Activated B cell treated with CpG ODN at 0.5 μM for 24 hours (primary cell): ENCODE measurements at regions not wholly inside any gene's neighbourhood (a gene's known extent, or its start where the extent isn't known, plus 50 kb on each side); places are given as distances from the start of the nearest gene placed in this dataset.
"Not testable (repeated sequence)": the region's sequence is repeated elsewhere in the genome, so short reads cannot be mapped to it uniquely, and the experiment has no call there.

Source experiments
- ATAC-seq: fragments of 200-7000 bp; cut with Tn5 transposase; one replicate; pipeline ENCODE4 v1.10.0; 2021; ENCODE audit warnings: low read depth, mild to moderate bottlenecking, moderate library complexity
- CTCF ChIA-PET: fragments of 350-600 bp; sonication (Branson Sonifier 250); formaldehyde crosslinking; loops from one replicate; lab custom pipeline; 2021; ENCODE audit warnings: antibody characterized with exemption; lab: Charles Lee
- POLR2A ChIA-PET: fragments of 350-600 bp; sonication (Branson Sonifier 250); formaldehyde crosslinking; loops from one replicate; lab custom pipeline; 2021; ENCODE audit warnings: antibody characterized with exemption; lab: Charles Lee
- DNase-seq: peaks from one replicate; pipeline ENCODE4 v3.0.0; 2022
- H3K27ac Mint-ChIP-seq: one replicate; pipeline ENCODE4 v1.8.0; 2020; ENCODE audit warnings: mixed read lengths
- H3K27me3 Mint-ChIP-seq: one replicate; pipeline ENCODE4 v1.8.0; 2021; ENCODE audit warnings: mixed read lengths
- H3K36me3 Mint-ChIP-seq: one replicate; pipeline ENCODE4 v1.8.0; 2021; ENCODE audit warnings: low read depth, mixed read lengths
- H3K4me1 Mint-ChIP-seq: one replicate; pipeline ENCODE4 v1.8.0; 2021; ENCODE audit warnings: mixed read lengths
- H3K4me3 Mint-ChIP-seq: one replicate; pipeline ENCODE4 v1.8.0; 2020; ENCODE audit warnings: mild to moderate bottlenecking, mixed read lengths
- H3K9me3 Mint-ChIP-seq: one replicate; pipeline ENCODE4 v1.8.0; 2020; ENCODE audit warnings: mixed read lengths
- intact Hi-C: fragments of 100-400 bp; cut with micrococcal nuclease; formaldehyde crosslinking; loops from one replicate; pipeline ENCODE4 v1.15.1; 2024
- TF ChIP-seq, protein P1 (sequence below): fragments of 200-600 bp; IDR thresholded peaks from one replicate; pipeline ENCODE4 v1.8.0; 2022; ENCODE audit warnings: antibody characterized with exemption, mild to moderate bottlenecking

DNA sequence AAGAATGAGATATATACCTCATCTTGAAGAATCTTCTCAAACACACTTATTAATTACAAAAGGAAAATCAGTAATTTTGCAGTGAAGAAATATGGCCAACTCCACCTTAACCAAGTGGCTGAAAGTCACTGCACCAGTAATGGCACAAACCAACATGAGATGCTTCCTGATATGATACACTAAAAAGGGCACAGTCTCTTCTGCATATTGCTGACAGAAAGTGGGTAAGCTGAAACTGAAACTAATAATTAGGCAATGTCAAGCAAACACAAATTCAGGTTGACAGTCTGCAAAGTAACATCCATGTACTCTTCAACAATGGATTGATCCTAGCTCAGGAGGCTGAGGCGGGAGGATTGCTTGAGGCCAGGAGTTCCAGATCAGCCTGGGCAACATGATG, 56.1 kb downstream of the ZNF22 start:
- ATAC-seq, H3K4me3 Mint-ChIP-seq, H3K4me1 Mint-ChIP-seq, CTCF ChIA-PET, DNase-seq, POLR2A ChIA-PET, intact Hi-C loops, H3K36me3 Mint-ChIP-seq, H3K27me3 Mint-ChIP-seq, H3K27ac Mint-ChIP-seq, H3K9me3 Mint-ChIP-seq: not testable (repeated sequence)

DNA sequence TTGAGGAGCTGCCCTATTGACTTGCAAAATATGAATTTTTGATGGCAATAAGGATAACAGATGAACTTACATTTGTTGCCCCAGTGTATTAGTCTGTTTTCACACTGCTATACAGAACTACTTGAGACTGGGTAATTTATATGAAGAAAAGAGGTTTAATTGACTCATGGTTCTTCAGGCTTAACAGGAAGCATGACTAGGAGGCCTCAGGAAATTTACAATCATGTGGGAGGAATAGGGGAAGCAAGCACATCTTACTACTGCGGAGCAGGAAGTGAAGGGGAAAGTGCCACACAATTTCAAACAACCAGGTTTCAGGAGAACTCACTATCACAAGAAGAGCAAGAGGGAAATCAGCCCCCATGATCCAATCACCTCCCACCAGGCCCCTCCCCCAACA, 57.9 kb downstream of the ZNF22 start:
- no peaks in the 10 kb centered on the region for H3K36me3 Mint-ChIP-seq
- ATAC-seq = no peak
- intact Hi-C loops = no loop called here
- TF ChIP-seq, protein P1, sequence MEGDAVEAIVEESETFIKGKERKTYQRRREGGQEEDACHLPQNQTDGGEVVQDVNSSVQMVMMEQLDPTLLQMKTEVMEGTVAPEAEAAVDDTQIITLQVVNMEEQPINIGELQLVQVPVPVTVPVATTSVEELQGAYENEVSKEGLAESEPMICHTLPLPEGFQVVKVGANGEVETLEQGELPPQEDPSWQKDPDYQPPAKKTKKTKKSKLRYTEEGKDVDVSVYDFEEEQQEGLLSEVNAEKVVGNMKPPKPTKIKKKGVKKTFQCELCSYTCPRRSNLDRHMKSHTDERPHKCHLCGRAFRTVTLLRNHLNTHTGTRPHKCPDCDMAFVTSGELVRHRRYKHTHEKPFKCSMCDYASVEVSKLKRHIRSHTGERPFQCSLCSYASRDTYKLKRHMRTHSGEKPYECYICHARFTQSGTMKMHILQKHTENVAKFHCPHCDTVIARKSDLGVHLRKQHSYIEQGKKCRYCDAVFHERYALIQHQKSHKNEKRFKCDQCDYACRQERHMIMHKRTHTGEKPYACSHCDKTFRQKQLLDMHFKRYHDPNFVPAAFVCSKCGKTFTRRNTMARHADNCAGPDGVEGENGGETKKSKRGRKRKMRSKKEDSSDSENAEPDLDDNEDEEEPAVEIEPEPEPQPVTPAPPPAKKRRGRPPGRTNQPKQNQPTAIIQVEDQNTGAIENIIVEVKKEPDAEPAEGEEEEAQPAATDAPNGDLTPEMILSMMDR = no peak
- H3K27me3 Mint-ChIP-seq = peaks cover 4% of the 10 kb centered on the region
- H3K9me3 Mint-ChIP-seq = no peaks in the 10 kb centered on the region
- no peak overlapping the region for H3K4me3 Mint-ChIP-seq
- no peaks in the 10 kb centered on the region for H3K4me1 Mint-ChIP-seq
- no peak for DNase-seq
- H3K27ac Mint-ChIP-seq = no peak overlapping the region
- POLR2A ChIA-PET = no interaction called here
- CTCF ChIA-PET = no interaction called here

DNA sequence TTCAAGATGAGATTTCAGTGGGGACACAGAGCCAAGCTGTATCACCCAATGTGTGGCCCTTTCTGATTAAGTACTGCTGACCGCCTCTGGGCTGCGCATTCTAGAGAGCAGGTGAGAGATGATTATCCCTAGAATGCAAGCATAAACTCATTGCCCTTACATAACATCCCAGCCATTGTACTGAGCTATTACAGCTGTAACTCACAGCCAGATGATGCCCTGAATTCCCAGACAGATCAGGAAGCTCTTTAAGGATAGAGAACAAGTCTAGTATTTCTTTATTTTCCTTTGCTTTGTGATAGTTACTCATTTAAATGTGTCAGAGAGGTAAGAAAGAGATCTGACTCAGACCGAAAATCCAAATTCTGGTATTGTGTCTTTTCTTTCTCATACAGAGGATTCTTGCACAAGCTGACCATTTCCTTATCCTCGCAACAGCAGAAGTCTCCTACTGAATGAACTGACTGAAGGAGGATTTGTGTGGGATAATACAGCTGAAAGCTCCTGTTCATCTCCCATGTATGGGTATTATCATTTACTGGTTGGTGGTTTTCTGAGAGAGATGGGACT, 58.4 kb downstream of the ZNF22 start:
- no peak overlapping the region for H3K4me3 Mint-ChIP-seq
- CTCF ChIA-PET = no interaction called here
- H3K27ac Mint-ChIP-seq = no peak overlapping the region
- TF ChIP-seq, protein P1 = no peak
- POLR2A ChIA-PET = no interaction called here
- ATAC-seq (no peak), DNase-seq (no peak)
- no peaks in the 10 kb centered on the region for H3K9me3 Mint-ChIP-seq
- no peaks in the 10 kb centered on the region for H3K4me1 Mint-ChIP-seq
- peaks cover 4% of the 10 kb centered on the region for H3K27me3 Mint-ChIP-seq
- no peaks in the 10 kb centered on the region for H3K36me3 Mint-ChIP-seq
- intact Hi-C loops = no loop called here

DNA sequence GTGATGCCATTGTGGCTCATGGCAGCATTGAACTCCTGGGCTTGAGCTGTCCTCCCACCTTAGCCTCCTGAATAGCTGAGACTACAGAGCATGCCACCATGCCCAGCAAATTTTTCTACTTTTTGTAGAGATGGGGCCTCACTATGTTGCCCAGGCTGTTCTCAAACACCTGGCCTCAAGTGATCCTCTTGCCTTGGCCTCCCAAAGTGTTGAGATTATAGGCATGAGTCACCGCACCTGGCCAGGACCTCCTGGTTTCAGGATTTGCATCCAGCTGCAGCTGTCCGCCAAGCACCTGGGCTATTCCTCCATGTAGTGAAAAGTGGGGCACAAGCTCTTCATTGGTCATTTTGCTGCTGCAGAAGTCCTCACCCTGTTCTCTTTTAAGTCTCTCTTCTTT, 58.9 kb downstream of the ZNF22 start:
- CTCF ChIA-PET = no interaction called here
- TF ChIP-seq, protein P1 = no peak
- no peak for ATAC-seq

DNA sequence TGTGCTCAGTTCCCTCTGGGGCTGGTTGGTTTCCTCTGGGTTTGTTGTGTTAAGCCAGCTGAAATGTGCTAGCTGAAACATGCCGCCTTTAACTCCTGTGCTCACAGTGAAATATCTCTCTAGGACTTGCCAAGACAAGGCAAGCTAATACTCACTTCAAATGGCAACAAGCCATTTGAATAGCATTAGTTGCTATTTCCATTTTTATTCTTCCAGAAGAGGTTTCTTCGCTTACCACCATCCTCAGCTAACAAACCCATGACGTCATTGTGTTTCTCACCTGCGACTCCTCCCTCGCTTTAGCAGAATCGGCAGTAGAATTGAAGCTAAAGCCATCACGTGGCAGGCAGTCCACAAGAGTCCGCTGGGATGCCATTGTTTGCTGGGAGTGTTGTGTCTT, 61.3 kb downstream of the ZNF22 start:
- TF ChIP-seq, protein P1 = no peak
- intact Hi-C loops = no loop called here
- no peak overlapping the region for H3K4me3 Mint-ChIP-seq
- H3K9me3 Mint-ChIP-seq = no peaks in the 10 kb centered on the region
- ATAC-seq = no peak
- ChIA-PET CTCF (no interaction called here), POLR2A (no interaction called here)
- H3K36me3 Mint-ChIP-seq = no peaks in the 10 kb centered on the region
- H3K27ac Mint-ChIP-seq = no peak overlapping the region
- no peak for DNase-seq
- no peaks in the 10 kb centered on the region for H3K4me1 Mint-ChIP-seq
- peaks cover 4% of the 10 kb centered on the region for H3K27me3 Mint-ChIP-seq

More for the DNA sequence above, 58.9 kb downstream of the ZNF22 start:
- POLR2A ChIA-PET = no interaction called here
- Mint-ChIP-seq H3K27me3 (peaks cover 6% of the 10 kb centered on the region), H3K4me3 (no peak overlapping the region), H3K36me3 (no peaks in the 10 kb centered on the region), H3K9me3 (no peaks in the 10 kb centered on the region), H3K27ac (no peak overlapping the region), H3K4me1 (no peaks in the 10 kb centered on the region)
- intact Hi-C loops = no loop called here
- DNase-seq = no peak
